Upper lobe of right lung (tissue), 1 donor: ENCODE measurements at regions not wholly inside any gene's neighbourhood (a gene's known extent, or its start where the extent isn't known, plus 50 kb on each side); places are given as distances from the start of the nearest gene placed in this dataset.

Experiments
- ATAC-seq: fragments of 200-7000 bp; cut with Tn5 transposase; one replicate; pipeline ENCODE4 v1.9.1; 2020; ENCODE audit warnings: mild to moderate bottlenecking, moderate library complexity
- DNase-seq: peaks from one replicate; pipeline ENCODE4 v3.0.0-alpha.2; 2020
- H3K27ac ChIP-seq: fragments of 200-600 bp; one replicate; pipeline ENCODE4 v1.8.0; 2022
- H3K27me3 ChIP-seq: fragments of 200-600 bp; one replicate; pipeline ENCODE4 v1.8.0; 2022; ENCODE audit warnings: mild to moderate bottlenecking
- H3K36me3 ChIP-seq: fragments of 200-600 bp; one replicate; pipeline ENCODE4 v1.8.0; 2022
- H3K4me1 ChIP-seq: fragments of 200-600 bp; one replicate; pipeline ENCODE4 v1.8.0; 2022
- H3K4me3 ChIP-seq: fragments of 200-600 bp; one replicate; pipeline ENCODE4 v1.8.0; 2022; ENCODE audit warnings: mild to moderate bottlenecking
- H3K9me3 ChIP-seq: fragments of 200-600 bp; one replicate; pipeline ENCODE4 v1.8.0; 2022
- CTCF ChIP-seq: fragments of 200-600 bp; IDR thresholded peaks from one replicate; pipeline ENCODE4 v1.8.0; 2022; ENCODE audit warnings: antibody characterized with exemption
- intact Hi-C: fragments of 100-400 bp; cut with DNase I; formaldehyde crosslinking; loops from one replicate; pipeline ENCODE4 v1.11.0; 2022
- donor health status: DM: no; HTN: yes; CAD: no; lungs with severe emphysema.

- ATAC-seq (no peak), DNase-seq (no peak)
- no peak overlapping the region for H3K4me3 ChIP-seq
- H3K4me1 ChIP-seq: no peaks in the 10 kb centered on the region
- intact Hi-C loops: no loop called here
- no peak overlapping the region for H3K27ac ChIP-seq
- H3K9me3 ChIP-seq: no peaks in the 10 kb centered on the region
- H3K36me3 ChIP-seq: no peaks in the 10 kb centered on the region
- no peak for TF ChIP-seq CTCF
- H3K27me3 ChIP-seq: no peaks in the 10 kb centered on the region
These were observed 206.5 kb upstream of the FANCL start for GRCh38 chr2:58447586-58447985.

- Histone ChIP-seq H3K9me3 (no peaks in the 10 kb centered on the region), H3K27ac (no peak overlapping the region), H3K36me3 (no peaks in the 10 kb centered on the region), H3K27me3 (no peaks in the 10 kb centered on the region), H3K4me1 (no peaks in the 10 kb centered on the region), H3K4me3 (no peak overlapping the region)
- no peak for TF ChIP-seq CTCF
- intact Hi-C loops: no loop called here
- ATAC-seq (no peak), DNase-seq (no peak)
These were observed 200.5 kb upstream of the FANCL start for GRCh38 chr2:58441643-58442042.

GRCh38 chr2:58436872-58437271 is 195.7 kb upstream of the FANCL start:
- Histone ChIP-seq H3K27ac (no peak overlapping the region), H3K36me3 (no peaks in the 10 kb centered on the region), H3K27me3 (no peaks in the 10 kb centered on the region), H3K9me3 (no peaks in the 10 kb centered on the region), H3K4me1 (no peaks in the 10 kb centered on the region), H3K4me3 (no peak overlapping the region)
- ATAC-seq: no peak
- TF ChIP-seq CTCF: no peak
- no peak for DNase-seq
- intact Hi-C loops: no loop called here

GRCh38 chr2:58435246-58435645 is 194.1 kb upstream of the FANCL start:
- H3K27ac ChIP-seq: no peak overlapping the region
- intact Hi-C loops: no loop called here
- H3K36me3 ChIP-seq: no peaks in the 10 kb centered on the region
- H3K27me3 ChIP-seq: no peaks in the 10 kb centered on the region
- no peak for ATAC-seq
- H3K4me1 ChIP-seq: no peaks in the 10 kb centered on the region
- TF ChIP-seq CTCF: no peak
- no peak overlapping the region for H3K4me3 ChIP-seq
- H3K9me3 ChIP-seq: no peaks in the 10 kb centered on the region
- DNase-seq: no peak

GRCh38 chr2:58434692-58435091 is 193.6 kb upstream of the FANCL start:
- Histone ChIP-seq H3K27me3 (no peaks in the 10 kb centered on the region), H3K27ac (no peak overlapping the region), H3K36me3 (no peaks in the 10 kb centered on the region), H3K9me3 (no peaks in the 10 kb centered on the region), H3K4me3 (no peak overlapping the region), H3K4me1 (no peaks in the 10 kb centered on the region)
- intact Hi-C loops: no loop called here
- TF ChIP-seq CTCF: no peak
- DNase-seq (no peak), ATAC-seq (no peak)

- H3K27ac ChIP-seq: no peak overlapping the region
- intact Hi-C loops: no loop called here
- no peaks in the 10 kb centered on the region for H3K4me1 ChIP-seq
- peaks cover 4% of the 10 kb centered on the region for H3K27me3 ChIP-seq
- no peak for DNase-seq
- H3K36me3 ChIP-seq: no peaks in the 10 kb centered on the region
- no peak overlapping the region for H3K4me3 ChIP-seq
- TF ChIP-seq CTCF: no peak
- no peak for ATAC-seq
- H3K9me3 ChIP-seq: no peaks in the 10 kb centered on the region
These were observed 191.5 kb upstream of the FANCL start for GRCh38 chr2:58432491-58433170.
